RKO (cell line): ENCODE measurements at regions not wholly inside any gene's neighbourhood (a gene's known extent, or its start where the extent isn't known, plus 50 kb on each side); places are given as distances from the start of the nearest gene placed in this dataset.

ENCODE experiments used
- DNase-seq: peaks from one replicate; pipeline ENCODE4 v3.0.0-alpha.2; 2016; ENCODE audit warnings: low spot score

- no peak for DNase-seq
Measured at GRCh38 chr4:123096038-123096437, 173.6 kb upstream of the NUDT6 start.

- peak; percentile 70 for DNase-seq
Measured at GRCh38 chr4:123102897-123103471, 180.6 kb upstream of the NUDT6 start.

- DNase-seq = no peak
Measured at GRCh38 chr4:123104310-123105025, 182.1 kb upstream of the NUDT6 start.

GRCh38 chr4:123105026-123105420, 182.6 kb upstream of the NUDT6 start:
- DNase-seq = no peak

- no peak for DNase-seq
Measured at GRCh38 chr4:123106747-123107146, 184.3 kb upstream of the NUDT6 start.

GRCh38 chr4:123107444-123108252, 185.3 kb upstream of the NUDT6 start:
- DNase-seq = no peak

GRCh38 chr4:123109139-123109538, 186.7 kb upstream of the NUDT6 start:
- no peak for DNase-seq

- DNase-seq = no peak
Measured at GRCh38 chr4:123110147-123110546, 187.8 kb upstream of the NUDT6 start.

- peak; percentile 21 for DNase-seq
Measured at GRCh38 chr4:123110685-123111084, 188.3 kb upstream of the NUDT6 start.

GRCh38 chr4:123113155-123113554, 190.8 kb upstream of the NUDT6 start:
- DNase-seq = no peak

- DNase-seq = no peak
Measured at GRCh38 chr4:123114084-123114914, 191.9 kb upstream of the NUDT6 start.

- no peak for DNase-seq
Measured at GRCh38 chr4:123114915-123115756, 192.7 kb upstream of the NUDT6 start.

- DNase-seq = no peak
Measured at GRCh38 chr4:123116412-123116811, 194.0 kb upstream of the NUDT6 start.

GRCh38 chr4:123120473-123120872, 198.1 kb upstream of the NUDT6 start:
- DNase-seq = peak; percentile 56

- peak; percentile 28 for DNase-seq
Measured at GRCh38 chr4:123121241-123121907, 199.0 kb upstream of the NUDT6 start.

- DNase-seq = no peak
Measured at GRCh38 chr4:123125477-123125876, 203.1 kb upstream of the NUDT6 start.

GRCh38 chr4:123127218-123127617, 204.8 kb upstream of the NUDT6 start:
- DNase-seq = peak; percentile 8

- DNase-seq = no peak
Measured at GRCh38 chr4:123127875-123128274, 205.5 kb upstream of the NUDT6 start.

- no peak for DNase-seq
Measured at GRCh38 chr4:123133397-123134050, 211.1 kb upstream of the NUDT6 start.

GRCh38 chr4:123144616-123145015, 222.2 kb upstream of the NUDT6 start:
- no peak for DNase-seq
